HG03103 (cell line): ENCODE measurements at regions not wholly inside any gene's neighbourhood (a gene's known extent, or its start where the extent isn't known, plus 50 kb on each side); places are given as distances from the start of the nearest gene placed in this dataset.
"Not testable (repeated sequence)": the region's sequence is repeated elsewhere in the genome, so short reads cannot be mapped to it uniquely, and the experiment has no call there.

Experiments used
- ATAC-seq: cut with Tn5 transposase; IDR thresholded peaks from one replicate; pipeline ENCODE4 v1.9.1; 2021; ENCODE audit warnings: low read depth; ENCODE audit not compliant: unreplicated experiment

- no peak for ATAC-seq
Measured at GRCh38 chr22:22067192-22067591, 84.6 kb upstream of the TOP3B start.

- ATAC-seq = no peak
Measured at GRCh38 chr22:22064580-22064979, 82.0 kb upstream of the TOP3B start.

- ATAC-seq = no peak
Measured at GRCh38 chr22:22062306-22062793, 79.8 kb upstream of the TOP3B start.

GRCh38 chr22:22061085-22062077 lies 78.8 kb upstream of the TOP3B start:
- no peak for ATAC-seq

- no peak for ATAC-seq
Measured at GRCh38 chr22:22060200-22061084, 77.9 kb upstream of the TOP3B start.

GRCh38 chr22:22059291-22060002 lies 76.9 kb upstream of the TOP3B start:
- ATAC-seq = no peak

GRCh38 chr22:22058633-22059290 lies 76.2 kb upstream of the TOP3B start:
- no peak for ATAC-seq

- ATAC-seq = no peak
Measured at GRCh38 chr22:22057617-22058378, 75.2 kb upstream of the TOP3B start.

GRCh38 chr22:22056809-22057594 lies 74.4 kb upstream of the TOP3B start:
- ATAC-seq = not testable (repeated sequence)

- not testable (repeated sequence) for ATAC-seq
Measured at GRCh38 chr22:22052548-22053139, 70.1 kb upstream of the TOP3B start.

- not testable (repeated sequence) for ATAC-seq
Measured at GRCh38 chr22:22051032-22051431, 68.4 kb upstream of the TOP3B start.

GRCh38 chr22:22050141-22050775 lies 67.7 kb upstream of the TOP3B start:
- ATAC-seq = no peak

GRCh38 chr22:22049684-22050083 lies 67.1 kb upstream of the TOP3B start:
- ATAC-seq = no peak

- no peak for ATAC-seq
Measured at GRCh38 chr22:22048981-22049531, 66.5 kb upstream of the TOP3B start.

- no peak for ATAC-seq
Measured at GRCh38 chr22:22048318-22048942, 65.8 kb upstream of the TOP3B start.

- ATAC-seq = no peak
Measured at GRCh38 chr22:22047776-22048175, 65.2 kb upstream of the TOP3B start.

- ATAC-seq = no peak
Measured at GRCh38 chr22:22047266-22047665, 64.7 kb upstream of the TOP3B start.
